ENCODE measurements at regions not wholly inside any gene's neighbourhood (a gene's known extent, or its start where the extent isn't known, plus 50 kb on each side); places are given as distances from the start of the nearest gene placed in this dataset.

GRCh38 chr10:29883231-29883630 is 176.2 kb downstream of the JCAD start:
- H3K9me3 Mint-ChIP-seq (ENCODE audit: unreplicated experiment) = peaks cover 3% of the 10 kb centered on the region
- no peaks in the 10 kb centered on the region for H3K36me3 Mint-ChIP-seq (ENCODE audit: unreplicated experiment)
- no peaks in the 10 kb centered on the region for H3K27me3 Mint-ChIP-seq (ENCODE audit: unreplicated experiment)
- TF ChIP-seq CTCF (IDR thresholded peaks at IDR 0.05) = no peak
- H3K4me3 Mint-ChIP-seq (ENCODE audit: unreplicated experiment) = no peak overlapping the region
- no peak for DNase-seq (ENCODE audit: extremely low spot score, unreplicated experiment)
- H3K27ac Mint-ChIP-seq (ENCODE audit: unreplicated experiment) = no peak overlapping the region
- H3K4me1 Mint-ChIP-seq (ENCODE audit: unreplicated experiment) = peaks cover 4% of the 10 kb centered on the region

- H3K27me3 Mint-ChIP-seq (ENCODE audit: unreplicated experiment) = no peaks in the 10 kb centered on the region
- H3K36me3 Mint-ChIP-seq (ENCODE audit: unreplicated experiment) = no peaks in the 10 kb centered on the region
- H3K4me1 Mint-ChIP-seq (ENCODE audit: unreplicated experiment) = peaks cover 6% of the 10 kb centered on the region
- DNase-seq (ENCODE audit: extremely low spot score, unreplicated experiment) = no peak
- H3K9me3 Mint-ChIP-seq (ENCODE audit: unreplicated experiment) = peaks cover 3% of the 10 kb centered on the region
- no peak overlapping the region for H3K27ac Mint-ChIP-seq (ENCODE audit: unreplicated experiment)
- TF ChIP-seq CTCF (IDR thresholded peaks at IDR 0.05) = no peak
- H3K4me3 Mint-ChIP-seq (ENCODE audit: unreplicated experiment) = no peak overlapping the region
These were observed 176.6 kb downstream of the JCAD start for GRCh38 chr10:29882766-29883165.

- H3K27me3 Mint-ChIP-seq (ENCODE audit: unreplicated experiment) = no peaks in the 10 kb centered on the region
- no peaks in the 10 kb centered on the region for H3K36me3 Mint-ChIP-seq (ENCODE audit: unreplicated experiment)
- H3K4me1 Mint-ChIP-seq (ENCODE audit: unreplicated experiment) = peaks cover 6% of the 10 kb centered on the region
- H3K27ac Mint-ChIP-seq (ENCODE audit: unreplicated experiment) = no peak overlapping the region
- H3K4me3 Mint-ChIP-seq (ENCODE audit: unreplicated experiment) = no peak overlapping the region
- TF ChIP-seq CTCF (IDR thresholded peaks at IDR 0.05) = no peak
- peaks cover 3% of the 10 kb centered on the region for H3K9me3 Mint-ChIP-seq (ENCODE audit: unreplicated experiment)
- DNase-seq (ENCODE audit: extremely low spot score, unreplicated experiment) = no peak
These were observed 177.6 kb downstream of the JCAD start for GRCh38 chr10:29881811-29882210.

GRCh38 chr10:29881336-29881771 is 178.0 kb downstream of the JCAD start:
- H3K27ac Mint-ChIP-seq (ENCODE audit: unreplicated experiment) = no peak overlapping the region
- H3K4me3 Mint-ChIP-seq (ENCODE audit: unreplicated experiment) = no peak overlapping the region
- H3K4me1 Mint-ChIP-seq (ENCODE audit: unreplicated experiment) = peaks cover 6% of the 10 kb centered on the region
- no peaks in the 10 kb centered on the region for H3K36me3 Mint-ChIP-seq (ENCODE audit: unreplicated experiment)
- H3K9me3 Mint-ChIP-seq (ENCODE audit: unreplicated experiment) = peaks cover 3% of the 10 kb centered on the region
- no peak for DNase-seq (ENCODE audit: extremely low spot score, unreplicated experiment)
- H3K27me3 Mint-ChIP-seq (ENCODE audit: unreplicated experiment) = no peaks in the 10 kb centered on the region
- no peak for TF ChIP-seq CTCF (IDR thresholded peaks at IDR 0.05)

GRCh38 chr10:29880856-29881255 is 178.5 kb downstream of the JCAD start:
- no peak for TF ChIP-seq CTCF (IDR thresholded peaks at IDR 0.05)
- Mint-ChIP-seq H3K9me3 (ENCODE audit: unreplicated experiment) (peaks cover 3% of the 10 kb centered on the region), H3K4me1 (ENCODE audit: unreplicated experiment) (peaks cover 6% of the 10 kb centered on the region), H3K36me3 (ENCODE audit: unreplicated experiment) (no peaks in the 10 kb centered on the region), H3K27me3 (ENCODE audit: unreplicated experiment) (no peaks in the 10 kb centered on the region), H3K27ac (ENCODE audit: unreplicated experiment) (no peak overlapping the region), H3K4me3 (ENCODE audit: unreplicated experiment) (no peak overlapping the region)
- no peak for DNase-seq (ENCODE audit: extremely low spot score, unreplicated experiment)
